ENCODE measurements at regions not wholly inside any gene's neighbourhood (a gene's known extent, or its start where the extent isn't known, plus 50 kb on each side); places are given as distances from the start of the nearest gene placed in this dataset.

- Histone ChIP-seq H3F3A (ENCODE audit: control insufficient read depth, insufficient read depth) (no peaks in the 10 kb centered on the region), H3K27ac (ENCODE audit: low read depth, low read length) (no peak overlapping the region), H3K4me2 (ENCODE audit: low read length) (no peak overlapping the region), H3K4me1 (ENCODE audit: control insufficient read depth, low read length) (no peaks in the 10 kb centered on the region), H3K9me2 (replicated peaks; ENCODE audit: control insufficient read depth, low read length) (no peaks in the 10 kb centered on the region), H3K4me3 (ENCODE audit: low read length) (no peak overlapping the region), H3K9me3 (ENCODE audit: control insufficient read depth, insufficient read depth, low read length) (no peaks in the 10 kb centered on the region), H3K27me3 (ENCODE audit: control insufficient read depth, low read length) (no peaks in the 10 kb centered on the region), H4K20me1 (ENCODE audit: control insufficient read depth, insufficient read depth, low read depth, low read length) (no peaks in the 10 kb centered on the region), H3K36me3 (ENCODE audit: control insufficient read depth, low read length) (no peaks in the 10 kb centered on the region), H3K79me2 (ENCODE audit: control insufficient read depth, low read length) (no peaks in the 10 kb centered on the region)
- no peak for TF ChIP-seq CTCF (IDR thresholded peaks at IDR 0.05; ENCODE audit: low read depth, low read length, poor library complexity, severe bottlenecking)
- no peak for TF ChIP-seq EZH2phosphoT487 (IDR thresholded peaks at IDR 0.05; ENCODE audit: borderline replicate concordance, low read length)
These were observed 808.4 kb upstream of the LUZP2 start for GRCh38 chr11:23688411-23688810.

- Histone ChIP-seq H3K9me3 (ENCODE audit: control insufficient read depth, insufficient read depth, low read length) (no peaks in the 10 kb centered on the region), H3F3A (ENCODE audit: control insufficient read depth, insufficient read depth) (no peaks in the 10 kb centered on the region), H4K20me1 (ENCODE audit: control insufficient read depth, insufficient read depth, low read depth, low read length) (no peaks in the 10 kb centered on the region), H3K9me2 (replicated peaks; ENCODE audit: control insufficient read depth, low read length) (no peaks in the 10 kb centered on the region), H3K4me2 (ENCODE audit: low read length) (no peak overlapping the region), H3K4me3 (ENCODE audit: low read length) (no peak overlapping the region), H3K36me3 (ENCODE audit: control insufficient read depth, low read length) (no peaks in the 10 kb centered on the region), H3K79me2 (ENCODE audit: control insufficient read depth, low read length) (no peaks in the 10 kb centered on the region), H3K27ac (ENCODE audit: low read depth, low read length) (no peak overlapping the region), H3K4me1 (ENCODE audit: control insufficient read depth, low read length) (no peaks in the 10 kb centered on the region), H3K27me3 (ENCODE audit: control insufficient read depth, low read length) (no peaks in the 10 kb centered on the region)
- TF ChIP-seq CTCF (IDR thresholded peaks at IDR 0.05; ENCODE audit: low read depth, low read length, poor library complexity, severe bottlenecking) (no peak), EZH2phosphoT487 (IDR thresholded peaks at IDR 0.05; ENCODE audit: borderline replicate concordance, low read length) (no peak)
These were observed 808.0 kb upstream of the LUZP2 start for GRCh38 chr11:23688835-23689234.

- H3K9me3 ChIP-seq (ENCODE audit: control insufficient read depth, insufficient read depth, low read length) = no peaks in the 10 kb centered on the region
- no peak overlapping the region for H3K27ac ChIP-seq (ENCODE audit: low read depth, low read length)
- H3K4me2 ChIP-seq (ENCODE audit: low read length) = no peak overlapping the region
- H3K27me3 ChIP-seq (ENCODE audit: control insufficient read depth, low read length) = no peaks in the 10 kb centered on the region
- H3K4me3 ChIP-seq (ENCODE audit: low read length) = no peak overlapping the region
- no peaks in the 10 kb centered on the region for H3K36me3 ChIP-seq (ENCODE audit: control insufficient read depth, low read length)
- no peaks in the 10 kb centered on the region for H3K4me1 ChIP-seq (ENCODE audit: control insufficient read depth, low read length)
- H3K9me2 ChIP-seq (replicated peaks; ENCODE audit: control insufficient read depth, low read length) = no peaks in the 10 kb centered on the region
- TF ChIP-seq EZH2phosphoT487 (IDR thresholded peaks at IDR 0.05; ENCODE audit: borderline replicate concordance, low read length) (no peak), CTCF (IDR thresholded peaks at IDR 0.05; ENCODE audit: low read depth, low read length, poor library complexity, severe bottlenecking) (no peak)
- H3K79me2 ChIP-seq (ENCODE audit: control insufficient read depth, low read length) = no peaks in the 10 kb centered on the region
- no peaks in the 10 kb centered on the region for H3F3A ChIP-seq (ENCODE audit: control insufficient read depth, insufficient read depth)
- H4K20me1 ChIP-seq (ENCODE audit: control insufficient read depth, insufficient read depth, low read depth, low read length) = no peaks in the 10 kb centered on the region
These were observed 800.0 kb upstream of the LUZP2 start for GRCh38 chr11:23696688-23697415.

Data from DOHH2 (cell line).